Limb (tissue), 2 donors: ENCODE measurements at regions not wholly inside any gene's neighbourhood (a gene's known extent, or its start where the extent isn't known, plus 50 kb on each side); places are given as distances from the start of the nearest gene placed in this dataset.
A peak's percentile ranks its signal among the peaks of the same experiment; 100 is the strongest.
"Not testable (repeated sequence)": the region's sequence is repeated elsewhere in the genome, so short reads cannot be mapped to it uniquely, and the experiment has no call there.

Experiments used
- DNase-seq, 2 donors: peaks; one replicate each; pipeline ENCODE4 v3.0.0-alpha.2; 2016; ENCODE audit errors: extremely low spot score in 2 of 2

DNA sequence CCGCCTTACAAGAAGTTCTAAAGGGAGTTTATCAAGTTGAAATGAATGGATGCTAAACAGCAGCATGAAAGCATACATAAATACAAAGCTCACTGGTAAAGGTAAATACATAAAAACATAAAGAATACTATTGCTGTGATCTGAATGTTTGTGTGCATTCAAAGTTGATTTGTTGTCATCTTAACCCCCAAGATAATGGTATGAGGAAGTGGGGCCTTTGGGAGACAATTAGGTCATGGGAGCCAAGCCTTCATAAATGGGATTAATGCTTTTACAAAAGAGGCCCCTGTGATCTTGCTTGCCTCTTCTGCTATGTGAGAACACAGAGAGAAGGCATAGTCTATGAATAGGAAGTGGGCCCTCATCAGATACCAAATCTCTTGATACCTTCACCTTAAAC lies 209.0 kb upstream of the SAMSN1 start:
- DNase-seq = no peak

GRCh38 chr21:14754682-14755081 lies 208.6 kb upstream of the SAMSN1 start:
- no peak for DNase-seq

GRCh38 chr21:14754259-14754604 lies 208.1 kb upstream of the SAMSN1 start:
- no peak for DNase-seq

GRCh38 chr21:14753466-14754258 lies 207.5 kb upstream of the SAMSN1 start:
- DNase-seq = no peak

- DNase-seq = no peak
These were observed 207.0 kb upstream of the SAMSN1 start for GRCh38 chr21:14753069-14753465.

GRCh38 chr21:14752345-14752909 lies 206.3 kb upstream of the SAMSN1 start:
- DNase-seq = no peak

DNA sequence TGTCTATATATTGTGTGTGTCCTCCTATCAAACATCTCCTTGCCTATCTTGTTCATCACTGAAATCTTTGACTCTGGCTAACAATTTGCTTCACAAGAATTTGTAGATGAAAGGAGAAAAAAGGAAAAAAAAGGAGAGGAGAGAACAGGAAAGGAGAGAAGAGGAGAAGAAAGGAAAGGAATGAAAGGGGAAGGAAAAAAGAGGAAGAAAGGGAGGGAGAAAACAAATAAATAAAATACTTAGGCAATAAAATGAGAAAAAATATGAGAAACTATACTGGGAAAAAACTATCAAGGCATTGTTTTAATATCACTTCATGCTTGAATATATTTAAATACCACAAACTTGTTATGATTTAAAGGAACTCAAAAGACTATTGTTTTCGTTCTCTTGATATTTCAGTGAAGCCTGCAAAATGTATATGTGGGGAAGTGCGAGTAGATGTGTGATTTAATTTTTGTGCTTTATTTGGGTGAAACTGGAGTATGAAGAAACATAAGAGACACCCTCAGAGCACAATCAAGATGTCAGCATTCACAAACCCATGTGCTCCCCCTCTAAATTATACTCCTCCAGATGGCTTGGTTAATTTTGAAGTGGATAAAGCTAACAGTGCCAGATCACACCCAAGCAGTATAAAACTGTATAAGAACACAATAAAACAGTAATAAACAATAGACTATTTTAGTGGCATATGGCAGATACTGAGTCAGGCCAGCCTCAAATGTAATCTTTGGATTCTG lies 205.7 kb upstream of the SAMSN1 start:
- DNase-seq = no peak

DNA sequence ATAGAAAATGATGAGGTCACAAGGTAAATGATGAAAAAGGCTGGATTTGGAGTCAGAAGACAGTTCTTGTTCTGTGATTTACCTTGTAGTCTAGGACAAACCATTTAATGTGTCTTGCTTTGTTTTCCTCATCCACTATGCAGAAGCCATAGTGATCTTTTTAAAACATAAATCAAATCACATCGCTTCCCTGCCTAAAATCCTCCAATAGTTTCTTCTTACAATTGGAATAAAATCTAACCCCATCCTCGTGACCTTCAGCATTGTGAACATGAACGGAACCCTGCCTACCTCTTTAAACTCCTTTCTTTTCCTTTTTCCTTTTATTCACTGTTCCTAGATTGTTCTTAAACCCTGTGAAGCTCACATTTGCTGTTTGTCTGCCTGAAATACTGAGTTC lies 204.9 kb upstream of the SAMSN1 start:
- DNase-seq = no peak

GRCh38 chr21:14750041-14750440 lies 203.9 kb upstream of the SAMSN1 start:
- no peak for DNase-seq

GRCh38 chr21:14748662-14749061 lies 202.5 kb upstream of the SAMSN1 start:
- no peak for DNase-seq

- no peak for DNase-seq
These were observed 198.3 kb upstream of the SAMSN1 start for GRCh38 chr21:14744368-14744767.

DNA sequence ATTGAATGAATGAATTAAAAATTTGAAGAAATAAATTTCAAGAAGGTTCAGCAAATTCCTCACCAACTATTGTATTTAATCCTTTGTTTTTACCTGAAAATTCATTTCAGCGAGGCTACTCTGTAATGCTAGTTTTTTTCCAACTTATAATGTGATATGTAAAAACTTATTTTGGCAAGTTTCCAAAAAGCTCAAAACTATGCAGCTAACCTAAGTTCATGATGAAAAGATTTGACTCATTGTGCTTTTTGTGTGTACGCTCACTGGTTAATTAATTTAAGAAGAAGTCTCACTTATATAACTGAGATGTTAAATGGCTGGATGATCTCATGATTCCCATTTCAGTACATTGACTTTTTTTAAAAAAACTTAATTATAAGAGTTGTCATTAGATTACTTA lies 196.0 kb upstream of the SAMSN1 start:
- DNase-seq = no peak

DNA sequence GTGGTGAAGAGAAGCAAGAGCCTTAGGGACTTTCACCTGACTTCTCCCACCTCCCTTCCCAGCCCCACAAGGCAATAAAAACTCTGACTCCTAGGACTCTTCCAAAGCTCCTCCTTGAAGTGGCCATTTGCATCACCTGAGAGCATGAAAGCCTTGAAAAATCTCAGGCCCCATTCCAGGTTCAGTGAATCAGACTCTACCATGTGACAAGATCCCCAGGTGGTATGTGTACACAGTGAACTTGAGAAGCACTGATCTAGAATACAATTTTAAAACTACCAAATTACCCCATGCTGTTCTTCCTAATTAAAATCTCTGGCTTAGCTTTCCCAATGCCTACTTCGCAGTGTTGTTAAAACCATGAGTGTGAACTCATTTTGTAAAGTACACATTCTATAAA lies 195.1 kb upstream of the SAMSN1 start:
- no peak for DNase-seq

DNA sequence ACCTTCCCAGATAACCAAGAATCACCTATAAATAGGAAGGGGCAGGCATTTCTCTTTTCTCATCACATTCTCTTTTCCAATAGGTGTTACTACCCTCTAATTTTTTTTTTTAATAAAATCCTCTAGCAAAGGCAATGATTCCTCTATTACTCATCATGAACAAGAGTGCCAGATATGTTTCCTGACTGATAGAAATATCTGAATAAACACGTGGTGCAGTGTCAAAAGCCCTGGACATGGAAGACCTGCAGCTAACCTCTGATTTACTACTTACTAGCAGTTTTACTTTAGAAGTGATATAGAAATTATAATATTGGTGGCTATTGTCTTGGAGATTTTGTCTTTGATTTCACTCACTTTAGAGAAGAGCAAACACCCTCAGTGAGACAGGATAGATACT lies 194.6 kb upstream of the SAMSN1 start:
- no peak for DNase-seq

GRCh38 chr21:14740116-14740515 lies 194.0 kb upstream of the SAMSN1 start:
- no peak for DNase-seq

- DNase-seq = no peak
These were observed 193.5 kb upstream of the SAMSN1 start for GRCh38 chr21:14739590-14739989.

- not testable (repeated sequence) for DNase-seq
These were observed 192.5 kb upstream of the SAMSN1 start for GRCh38 chr21:14738576-14738975.

DNA sequence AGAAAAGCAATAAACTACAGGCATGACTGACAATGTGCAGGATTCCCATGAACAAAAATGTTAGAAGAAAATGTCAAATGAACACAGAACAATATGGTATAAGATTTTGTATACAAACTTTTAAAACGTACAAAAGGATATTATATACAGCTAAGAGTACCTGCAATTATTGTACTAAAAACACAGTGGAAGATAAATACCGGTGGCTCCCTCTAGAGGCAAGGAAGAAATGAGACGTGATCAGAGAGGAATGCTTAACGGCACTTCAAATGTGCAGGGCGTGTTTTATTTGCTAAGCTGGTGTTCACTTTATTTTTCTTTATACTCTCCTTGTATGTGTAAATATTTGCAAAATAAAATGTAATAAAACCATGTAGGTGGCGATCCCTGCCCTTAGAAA lies 191.8 kb upstream of the SAMSN1 start:
- peak in 1 of 2 donors; percentile 8 for DNase-seq

GRCh38 chr21:14737284-14737691 lies 191.2 kb upstream of the SAMSN1 start:
- DNase-seq = no peak

GRCh38 chr21:14736672-14737071 lies 190.6 kb upstream of the SAMSN1 start:
- DNase-seq = no peak

GRCh38 chr21:14736162-14736561 lies 190.0 kb upstream of the SAMSN1 start:
- no peak for DNase-seq

DNA sequence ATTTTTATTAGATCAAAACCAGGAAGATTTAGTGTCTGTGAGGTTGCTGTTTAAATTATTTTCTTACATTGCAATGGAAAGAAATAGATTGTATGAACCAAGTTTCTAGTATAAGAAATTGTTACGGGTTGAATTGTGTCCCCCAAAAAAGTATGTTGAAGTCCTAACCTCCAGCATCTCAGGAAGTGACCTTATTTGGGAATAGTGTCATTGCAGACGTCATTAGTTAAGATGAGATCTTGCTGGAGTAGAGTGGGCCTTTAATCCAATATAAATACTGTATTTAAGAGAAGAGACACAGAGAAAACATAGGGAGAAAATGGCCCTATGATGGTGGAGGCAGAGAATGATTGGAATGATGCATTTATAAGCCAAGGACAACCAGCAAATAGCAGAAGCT lies 188.7 kb upstream of the SAMSN1 start:
- DNase-seq = no peak

GRCh38 chr21:14734191-14734590 lies 188.1 kb upstream of the SAMSN1 start:
- DNase-seq = no peak
